HFFc6 (cell line): ENCODE measurements at regions not wholly inside any gene's neighbourhood (a gene's known extent, or its start where the extent isn't known, plus 50 kb on each side); places are given as distances from the start of the nearest gene placed in this dataset.
A peak's percentile ranks its signal among the peaks of the same experiment; 100 is the strongest.

Experiments used
- DNase-seq: peaks from one replicate; pipeline ENCODE4 v3.0.0-alpha.2; 2018
- H3K27ac Mint-ChIP-seq: 2 replicates; pipeline ENCODE4 v1.8.0; 2020; ENCODE audit warnings: mild to moderate bottlenecking, mixed read lengths
- H3K27me3 Mint-ChIP-seq: 2 replicates; pipeline ENCODE4 v1.8.0; 2021; ENCODE audit warnings: mild to moderate bottlenecking, moderate library complexity, mixed read lengths; ENCODE audit not compliant: insufficient read depth
- H3K36me3 Mint-ChIP-seq: 2 replicates; pipeline ENCODE4 v1.8.0; 2021; ENCODE audit warnings: low read depth, mixed read lengths
- H3K4me1 Mint-ChIP-seq: 2 replicates; pipeline ENCODE4 v1.8.0; 2020; ENCODE audit warnings: low read depth, mixed read lengths
- H3K4me3 Mint-ChIP-seq: 2 replicates; pipeline ENCODE4 v1.8.0; 2020; ENCODE audit warnings: mild to moderate bottlenecking, moderate library complexity, mixed read lengths
- H3K9me3 Mint-ChIP-seq: 2 replicates; pipeline ENCODE4 v1.8.0; 2020; ENCODE audit warnings: mild to moderate bottlenecking, mixed read lengths
- TF ChIP-seq, protein P1 (sequence below): fragments of 200-600 bp; sonication (generic); IDR thresholded peaks from 2 replicates; pipeline ENCODE4 v1.5.0; 2021; ENCODE audit warnings: antibody characterized with exemption, mild to moderate bottlenecking

DNA sequence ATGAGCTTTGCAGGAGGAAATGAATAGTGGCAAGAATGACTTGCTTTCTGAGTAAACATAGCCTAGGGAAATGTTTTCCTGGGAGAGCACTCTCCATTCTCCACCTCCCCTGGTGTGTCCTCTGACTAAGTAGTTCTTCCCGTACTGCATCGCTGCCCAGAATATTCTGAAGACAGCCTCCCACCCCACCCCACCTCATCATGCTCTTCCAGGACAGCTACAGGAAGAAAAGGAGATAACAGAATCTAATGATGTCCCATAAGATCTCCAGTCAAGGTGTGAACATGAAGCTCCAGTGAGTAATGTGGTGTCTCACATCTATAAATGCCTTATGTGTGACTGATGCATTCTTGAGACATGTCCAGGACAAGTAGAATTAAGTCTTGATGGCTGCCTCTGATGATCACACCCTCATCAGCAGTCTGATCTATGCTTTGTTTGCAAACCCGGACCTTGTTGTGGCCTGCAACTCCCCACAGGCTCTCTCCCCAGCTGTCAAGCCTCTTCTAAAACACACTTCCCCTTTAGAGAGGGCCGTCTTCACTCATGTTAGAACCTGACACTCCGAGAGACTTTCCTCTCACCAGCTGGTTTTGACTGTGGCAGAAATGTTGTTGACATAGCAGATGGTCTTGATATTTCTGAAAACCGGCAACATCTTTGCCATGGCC is 183.0 kb downstream of the CYYR1 start:
- peaks cover 51% of the 10 kb centered on the region for H3K4me1 Mint-ChIP-seq
- no peaks in the 10 kb centered on the region for H3K36me3 Mint-ChIP-seq
- TF ChIP-seq, protein P1, sequence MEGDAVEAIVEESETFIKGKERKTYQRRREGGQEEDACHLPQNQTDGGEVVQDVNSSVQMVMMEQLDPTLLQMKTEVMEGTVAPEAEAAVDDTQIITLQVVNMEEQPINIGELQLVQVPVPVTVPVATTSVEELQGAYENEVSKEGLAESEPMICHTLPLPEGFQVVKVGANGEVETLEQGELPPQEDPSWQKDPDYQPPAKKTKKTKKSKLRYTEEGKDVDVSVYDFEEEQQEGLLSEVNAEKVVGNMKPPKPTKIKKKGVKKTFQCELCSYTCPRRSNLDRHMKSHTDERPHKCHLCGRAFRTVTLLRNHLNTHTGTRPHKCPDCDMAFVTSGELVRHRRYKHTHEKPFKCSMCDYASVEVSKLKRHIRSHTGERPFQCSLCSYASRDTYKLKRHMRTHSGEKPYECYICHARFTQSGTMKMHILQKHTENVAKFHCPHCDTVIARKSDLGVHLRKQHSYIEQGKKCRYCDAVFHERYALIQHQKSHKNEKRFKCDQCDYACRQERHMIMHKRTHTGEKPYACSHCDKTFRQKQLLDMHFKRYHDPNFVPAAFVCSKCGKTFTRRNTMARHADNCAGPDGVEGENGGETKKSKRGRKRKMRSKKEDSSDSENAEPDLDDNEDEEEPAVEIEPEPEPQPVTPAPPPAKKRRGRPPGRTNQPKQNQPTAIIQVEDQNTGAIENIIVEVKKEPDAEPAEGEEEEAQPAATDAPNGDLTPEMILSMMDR: no peak
- H3K9me3 Mint-ChIP-seq: no peaks in the 10 kb centered on the region
- peak; percentile 85 for DNase-seq
- peak overlapping the region; percentile 61 for H3K4me3 Mint-ChIP-seq
- peak overlapping the region; percentile 93 for H3K27ac Mint-ChIP-seq
- H3K27me3 Mint-ChIP-seq: no peaks in the 10 kb centered on the region

DNA sequence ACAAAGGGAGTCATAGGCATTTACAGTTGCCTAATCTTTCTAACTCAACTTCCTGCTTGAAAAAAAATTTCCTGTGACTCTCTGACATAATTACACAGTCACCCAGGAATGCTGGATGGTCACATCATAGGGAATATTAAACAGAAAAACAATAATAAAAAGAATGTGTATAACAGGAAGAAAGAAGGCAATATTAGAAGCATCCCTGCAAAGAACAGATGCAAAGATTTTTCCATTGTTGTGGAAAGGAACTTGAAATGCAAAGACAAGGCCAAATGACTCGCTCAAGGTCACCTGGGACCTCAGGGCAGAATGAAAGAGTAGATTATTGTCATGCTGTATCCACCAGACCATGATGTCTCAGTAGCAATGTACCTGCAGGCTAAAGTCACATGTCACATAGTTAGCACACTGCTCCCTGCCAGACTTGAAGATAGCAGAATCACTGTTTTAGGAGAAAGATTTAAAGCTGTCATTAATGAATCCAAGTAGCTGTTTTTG is 184.3 kb downstream of the CYYR1 start:
- H3K36me3 Mint-ChIP-seq: no peaks in the 10 kb centered on the region
- H3K27me3 Mint-ChIP-seq: peaks cover 1% of the 10 kb centered on the region; the same call in 1 of the 2 replicates
- peak overlapping the region; percentile 21 for H3K4me3 Mint-ChIP-seq
- TF ChIP-seq, protein P1: no peak
- peaks cover 45% of the 10 kb centered on the region for H3K4me1 Mint-ChIP-seq
- peak; percentile 66 for DNase-seq
- no peaks in the 10 kb centered on the region for H3K9me3 Mint-ChIP-seq
- peak overlapping the region; percentile 72 for H3K27ac Mint-ChIP-seq

DNA sequence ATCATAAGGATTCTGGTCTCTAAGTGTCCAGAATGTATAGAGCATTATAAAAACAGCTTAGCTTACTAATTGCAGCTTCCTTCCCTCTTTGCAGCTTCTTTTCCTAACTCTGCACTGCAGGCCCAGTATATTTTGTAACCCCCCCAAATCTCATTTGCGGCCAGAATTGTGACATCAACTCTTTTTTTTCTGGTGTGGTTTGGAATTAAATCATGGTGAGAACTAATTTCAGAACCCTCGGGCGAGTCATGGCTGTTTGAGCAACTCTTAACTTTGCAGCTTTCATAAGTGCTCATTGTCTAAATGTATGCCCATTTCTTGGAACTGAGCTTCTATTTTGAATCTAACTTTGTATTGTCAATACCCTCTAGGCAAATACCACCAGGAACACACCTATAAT is 187.4 kb downstream of the CYYR1 start:
- no peak overlapping the region for H3K27ac Mint-ChIP-seq
- H3K9me3 Mint-ChIP-seq: no peaks in the 10 kb centered on the region
- TF ChIP-seq, protein P1: no peak
- H3K4me1 Mint-ChIP-seq: peaks cover 35% of the 10 kb centered on the region
- peaks cover 6% of the 10 kb centered on the region; the same call in 1 of the 2 replicates for H3K27me3 Mint-ChIP-seq
- H3K36me3 Mint-ChIP-seq: no peaks in the 10 kb centered on the region
- no peak for DNase-seq
- H3K4me3 Mint-ChIP-seq: no peak overlapping the region

DNA sequence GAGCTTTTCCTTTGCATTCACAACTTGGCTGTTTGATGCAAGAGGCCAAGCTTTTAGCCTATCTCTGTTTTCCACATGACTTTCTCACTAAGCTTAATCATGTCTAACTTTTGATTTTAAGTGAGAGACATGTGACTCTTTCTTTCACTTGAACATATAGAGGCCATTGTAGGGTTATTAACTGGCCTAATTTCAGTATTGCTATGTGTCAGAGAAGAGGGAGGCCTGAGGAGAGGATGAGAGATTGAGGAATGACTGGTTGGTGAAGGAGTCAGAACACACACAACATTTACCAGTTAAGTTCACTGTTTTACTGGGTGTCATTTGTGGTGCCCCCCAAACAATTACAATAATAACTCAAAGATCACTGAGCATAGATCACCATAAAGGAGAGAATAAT is 193.5 kb downstream of the CYYR1 start:
- Mint-ChIP-seq H3K4me1 (no peaks in the 10 kb centered on the region), H3K9me3 (no peaks in the 10 kb centered on the region), H3K36me3 (no peaks in the 10 kb centered on the region), H3K4me3 (no peak overlapping the region), H3K27ac (no peak overlapping the region), H3K27me3 (peaks cover 6% of the 10 kb centered on the region; the same call in 1 of the 2 replicates)
- no peak for DNase-seq
- TF ChIP-seq, protein P1: no peak

DNA sequence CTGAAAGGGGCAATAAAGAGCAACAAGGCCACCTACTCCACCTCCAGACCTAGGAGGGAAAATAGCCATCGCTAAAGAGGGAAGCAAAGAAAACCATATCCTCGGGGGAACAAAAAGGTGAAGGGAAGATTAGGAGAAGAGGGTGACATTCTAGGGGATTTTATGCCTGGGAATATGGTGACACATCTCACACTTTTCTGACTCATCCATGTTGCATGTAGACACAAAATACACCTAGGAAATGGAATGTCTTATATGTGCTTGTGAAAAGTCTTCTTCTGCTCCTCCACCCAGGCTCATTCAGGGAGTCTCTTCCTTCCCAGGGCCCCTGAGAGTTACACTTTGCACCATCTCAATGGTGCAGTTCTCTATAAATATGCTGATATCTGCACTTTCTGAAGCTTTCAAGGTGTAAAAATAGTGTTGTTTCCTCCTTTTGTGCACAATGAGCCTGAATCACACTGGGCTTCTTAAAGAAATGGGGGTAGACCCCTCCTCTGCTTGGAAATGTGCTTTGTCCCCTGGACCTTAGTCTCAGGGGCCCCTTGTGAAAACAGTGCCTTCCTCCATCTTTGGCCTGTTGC is 195.9 kb downstream of the CYYR1 start:
- no peak for DNase-seq
- H3K36me3 Mint-ChIP-seq: no peaks in the 10 kb centered on the region
- H3K4me3 Mint-ChIP-seq: no peak overlapping the region
- TF ChIP-seq, protein P1: no peak
- H3K27ac Mint-ChIP-seq: no peak overlapping the region
- no peaks in the 10 kb centered on the region for H3K4me1 Mint-ChIP-seq
- no peaks in the 10 kb centered on the region; the same call in 1 of the 2 replicates for H3K27me3 Mint-ChIP-seq
- no peaks in the 10 kb centered on the region for H3K9me3 Mint-ChIP-seq
